ENCODE measurements at regions not wholly inside any gene's neighbourhood (a gene's known extent, or its start where the extent isn't known, plus 50 kb on each side); places are given as distances from the start of the nearest gene placed in this dataset.

DNA sequence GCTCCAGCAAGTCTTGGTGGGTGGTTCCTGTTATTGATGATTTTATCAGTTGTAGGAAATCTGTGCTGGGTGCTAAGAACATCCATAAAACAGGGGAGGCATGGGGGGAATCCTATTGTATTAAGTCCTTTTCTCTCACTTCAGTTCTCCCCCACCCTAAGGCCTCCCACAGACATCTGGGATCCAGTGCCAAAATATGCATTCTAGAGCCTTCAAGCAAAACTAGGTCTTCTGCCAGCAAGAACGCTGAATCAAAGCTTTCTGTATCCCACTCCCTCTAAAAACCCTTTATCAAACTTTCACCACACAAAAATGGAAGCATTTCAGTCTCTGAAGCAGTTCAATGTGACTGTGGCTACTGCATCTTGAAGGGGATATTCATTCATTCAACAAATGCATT lies 281.9 kb downstream of the GAS1 start:
- no peak overlapping the region for H2AFZ ChIP-seq (ENCODE audit: low read length)
- H4K20me1 ChIP-seq (ENCODE audit: insufficient read depth, low read length) = no peaks in the 10 kb centered on the region
- no peaks in the 10 kb centered on the region for H3K27me3 ChIP-seq (ENCODE audit: insufficient read depth, low read length)
- no peaks in the 10 kb centered on the region for H3K9me2 ChIP-seq (ENCODE audit: low read depth, low read length)
- no peaks in the 10 kb centered on the region for H3K36me3 ChIP-seq (ENCODE audit: insufficient read depth, low read length)
- H3F3A ChIP-seq (ENCODE audit: insufficient read depth, low read length) = no peaks in the 10 kb centered on the region
- no peak overlapping the region for H3K4me2 ChIP-seq (ENCODE audit: low read length)
- H3K27ac ChIP-seq (ENCODE audit: low read depth, low read length, poor library complexity, severe bottlenecking) = no peak overlapping the region
- H3K9me3 ChIP-seq (ENCODE audit: low read length) = no peaks in the 10 kb centered on the region
- no peak overlapping the region for H3K9ac ChIP-seq (ENCODE audit: low read length)
- no peak overlapping the region for H3K4me3 ChIP-seq (ENCODE audit: low read depth, low read length, poor library complexity, severe bottlenecking)
- TF ChIP-seq, protein P1, sequence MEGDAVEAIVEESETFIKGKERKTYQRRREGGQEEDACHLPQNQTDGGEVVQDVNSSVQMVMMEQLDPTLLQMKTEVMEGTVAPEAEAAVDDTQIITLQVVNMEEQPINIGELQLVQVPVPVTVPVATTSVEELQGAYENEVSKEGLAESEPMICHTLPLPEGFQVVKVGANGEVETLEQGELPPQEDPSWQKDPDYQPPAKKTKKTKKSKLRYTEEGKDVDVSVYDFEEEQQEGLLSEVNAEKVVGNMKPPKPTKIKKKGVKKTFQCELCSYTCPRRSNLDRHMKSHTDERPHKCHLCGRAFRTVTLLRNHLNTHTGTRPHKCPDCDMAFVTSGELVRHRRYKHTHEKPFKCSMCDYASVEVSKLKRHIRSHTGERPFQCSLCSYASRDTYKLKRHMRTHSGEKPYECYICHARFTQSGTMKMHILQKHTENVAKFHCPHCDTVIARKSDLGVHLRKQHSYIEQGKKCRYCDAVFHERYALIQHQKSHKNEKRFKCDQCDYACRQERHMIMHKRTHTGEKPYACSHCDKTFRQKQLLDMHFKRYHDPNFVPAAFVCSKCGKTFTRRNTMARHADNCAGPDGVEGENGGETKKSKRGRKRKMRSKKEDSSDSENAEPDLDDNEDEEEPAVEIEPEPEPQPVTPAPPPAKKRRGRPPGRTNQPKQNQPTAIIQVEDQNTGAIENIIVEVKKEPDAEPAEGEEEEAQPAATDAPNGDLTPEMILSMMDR (IDR thresholded peaks at IDR 0.05; ENCODE audit: low read length) = no peak
- TF ChIP-seq EZH2 (IDR thresholded peaks at IDR 0.05; ENCODE audit: borderline replicate concordance, low read length) = no peak
- H3K4me1 ChIP-seq (ENCODE audit: insufficient read depth, low read length, severe bottlenecking) = no peaks in the 10 kb centered on the region
- H3K79me2 ChIP-seq (ENCODE audit: insufficient read depth, low read length) = no peaks in the 10 kb centered on the region

DNA sequence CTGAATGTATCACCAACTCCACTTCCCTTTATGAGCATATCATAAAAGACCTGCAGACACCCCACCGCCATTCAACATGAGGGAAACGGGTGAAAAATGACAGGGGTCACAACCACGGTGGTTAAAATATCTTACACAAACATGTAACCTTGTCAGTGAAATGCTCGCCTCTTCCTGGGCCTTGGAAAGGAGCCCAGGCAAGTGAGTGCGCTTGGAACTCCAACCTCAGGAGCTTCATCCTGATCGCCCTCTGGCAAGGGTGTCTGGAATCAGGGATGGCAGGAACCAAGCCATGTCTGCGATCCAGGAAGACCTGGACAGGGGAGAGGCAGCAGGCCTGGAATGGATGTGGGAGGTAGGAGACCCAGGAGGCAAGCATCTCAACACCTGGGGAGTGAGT lies 282.7 kb downstream of the GAS1 start:
- no peak for TF ChIP-seq EZH2 (IDR thresholded peaks at IDR 0.05; ENCODE audit: borderline replicate concordance, low read length)
- TF ChIP-seq, protein P1 (IDR thresholded peaks at IDR 0.05; ENCODE audit: low read length) = no peak
- no peaks in the 10 kb centered on the region for H3K9me2 ChIP-seq (ENCODE audit: low read depth, low read length)
- no peaks in the 10 kb centered on the region for H3K79me2 ChIP-seq (ENCODE audit: insufficient read depth, low read length)
- H3K4me1 ChIP-seq (ENCODE audit: insufficient read depth, low read length, severe bottlenecking) = no peaks in the 10 kb centered on the region
- no peak overlapping the region for H3K4me2 ChIP-seq (ENCODE audit: low read length)
- H3K36me3 ChIP-seq (ENCODE audit: insufficient read depth, low read length) = no peaks in the 10 kb centered on the region
- H3K27me3 ChIP-seq (ENCODE audit: insufficient read depth, low read length) = no peaks in the 10 kb centered on the region
- H3K9me3 ChIP-seq (ENCODE audit: low read length) = no peaks in the 10 kb centered on the region
- H3K4me3 ChIP-seq (ENCODE audit: low read depth, low read length, poor library complexity, severe bottlenecking) = no peak overlapping the region
- H4K20me1 ChIP-seq (ENCODE audit: insufficient read depth, low read length) = no peaks in the 10 kb centered on the region
- no peaks in the 10 kb centered on the region for H3F3A ChIP-seq (ENCODE audit: insufficient read depth, low read length)
- no peak overlapping the region for H3K27ac ChIP-seq (ENCODE audit: low read depth, low read length, poor library complexity, severe bottlenecking)
- no peak overlapping the region for H3K9ac ChIP-seq (ENCODE audit: low read length)
- H2AFZ ChIP-seq (ENCODE audit: low read length) = no peak overlapping the region

DNA sequence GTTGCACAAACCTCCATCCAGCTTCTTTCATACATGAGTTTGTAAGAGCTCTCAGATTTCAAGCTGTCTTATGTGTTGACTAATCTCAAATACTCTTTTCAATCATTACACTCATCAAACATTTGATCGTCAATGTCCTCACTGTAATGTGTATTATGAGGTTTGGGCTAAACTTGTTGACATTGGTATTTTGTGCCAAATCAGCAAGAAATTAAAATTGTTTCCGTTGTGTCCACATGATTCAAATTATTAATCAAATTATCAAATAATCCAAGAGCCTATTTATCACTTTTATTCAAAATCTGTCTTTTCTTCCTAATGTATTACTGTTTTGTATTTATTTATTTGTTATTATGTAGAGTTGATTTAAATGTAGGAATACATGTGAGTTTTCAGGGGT lies 283.4 kb downstream of the GAS1 start:
- TF ChIP-seq EZH2 (IDR thresholded peaks at IDR 0.05; ENCODE audit: borderline replicate concordance, low read length) = no peak
- TF ChIP-seq, protein P1 (IDR thresholded peaks at IDR 0.05; ENCODE audit: low read length) = no peak

More for the DNA sequence above, 283.4 kb downstream of the GAS1 start:
- Histone ChIP-seq H3K27me3 (ENCODE audit: insufficient read depth, low read length) (no peaks in the 10 kb centered on the region), H3K27ac (ENCODE audit: low read depth, low read length, poor library complexity, severe bottlenecking) (no peak overlapping the region), H4K20me1 (ENCODE audit: insufficient read depth, low read length) (no peaks in the 10 kb centered on the region), H3K9me2 (ENCODE audit: low read depth, low read length) (no peaks in the 10 kb centered on the region), H3K9ac (ENCODE audit: low read length) (no peak overlapping the region), H3K4me1 (ENCODE audit: insufficient read depth, low read length, severe bottlenecking) (no peaks in the 10 kb centered on the region), H2AFZ (ENCODE audit: low read length) (no peak overlapping the region), H3K4me2 (ENCODE audit: low read length) (no peak overlapping the region), H3K9me3 (ENCODE audit: low read length) (no peaks in the 10 kb centered on the region), H3K4me3 (ENCODE audit: low read depth, low read length, poor library complexity, severe bottlenecking) (no peak overlapping the region), H3F3A (ENCODE audit: insufficient read depth, low read length) (no peaks in the 10 kb centered on the region), H3K79me2 (ENCODE audit: insufficient read depth, low read length) (no peaks in the 10 kb centered on the region), H3K36me3 (ENCODE audit: insufficient read depth, low read length) (no peaks in the 10 kb centered on the region)

Data from OCI-LY1 (cell line).